Upper lobe of left lung (tissue), 6 donors: ENCODE measurements at regions not wholly inside any gene's neighbourhood (a gene's known extent, or its start where the extent isn't known, plus 50 kb on each side); places are given as distances from the start of the nearest gene placed in this dataset.
"Not testable (repeated sequence)": the region's sequence is repeated elsewhere in the genome, so short reads cannot be mapped to it uniquely, and the experiment has no call there.

Experiments used
- ATAC-seq, 2 donors: fragments of 200-7000 bp; cut with Tn5 transposase; one replicate each; pipeline ENCODE4 v1.9.1; 2022; ENCODE audit warnings: mild to moderate bottlenecking in 2 of 2, moderate library complexity in 2 of 2; ENCODE audit not compliant: low FRiP score in 2 of 2
- DNase-seq, 2 donors: peaks; one replicate each; pipeline ENCODE4 v3.0.0-alpha.2; 2019 to 2020
- H3K27ac ChIP-seq, 4 donors: fragments of 200-600 bp; sonication (generic); one replicate each; pipeline ENCODE4 v1.5.1; 2016 to 2019
- H3K27me3 ChIP-seq, 4 donors: fragments of 200-600 bp; sonication (generic); one replicate each; pipeline ENCODE4 v1.5.1; 2017 to 2019
- H3K36me3 ChIP-seq, 4 donors: fragments of 200-600 bp; sonication (generic); one replicate each; pipeline ENCODE4 v1.5.1; 2016 to 2019
- H3K4me1 ChIP-seq, 4 donors: fragments of 200-600 bp; sonication (generic); one replicate each; pipeline ENCODE4 v1.5.1; 2018 to 2019
- H3K4me3 ChIP-seq, 4 donors: fragments of 200-600 bp; sonication (generic); one replicate each; pipeline ENCODE4 v1.5.1; 2017 to 2019; ENCODE audit warnings: mild to moderate bottlenecking in 2 of 4, moderate library complexity in 1 of 4
- H3K9me3 ChIP-seq, 4 donors: fragments of 200-600 bp; sonication (generic); one replicate each; pipeline ENCODE4 v1.5.1; 2018 to 2019
- CTCF ChIP-seq, 6 experiments: fragments of 450-650 bp in 4 of 6; fragments of 200-600 bp in 2 of 6; sonication (generic) in 2 of 6; IDR thresholded peaks; one replicate each; pipeline ENCODE4 v1.5.1; 2016 to 2019; ENCODE audit warnings: antibody characterized with exemption in 6 of 6
- EP300 ChIP-seq, 4 donors: sonication (generic); formaldehyde crosslinking; IDR thresholded peaks; one replicate each; pipeline ENCODE4 v1.5.1; 2017; ENCODE audit warnings: antibody characterized with exemption in 4 of 4, control low read depth in 2 of 4
- POLR2A ChIP-seq, 4 donors: fragments of 450-650 bp; IDR thresholded peaks; one replicate each; pipeline ENCODE4 v1.5.1; 2016 to 2017; ENCODE audit warnings: antibody characterized with exemption in 4 of 4, mild to moderate bottlenecking in 2 of 4
- POLR2AphosphoS5 ChIP-seq, 2 donors: sonication (generic); formaldehyde crosslinking; IDR thresholded peaks; one replicate each; pipeline ENCODE4 v1.5.1; 2017; ENCODE audit warnings: antibody characterized with exemption in 2 of 2
- WGBS, 2 donors: methylation state at CpG; one replicate each; pipeline ENCODE4 v1.1.5; 2017 to 2018; 5-methylcytosine and 5-hydroxymethylcytosine counted together
- donor health status: DM: no; HTN: no; CAD: no; lungs with moderate emphysema.
- donor health status: DM: no; HTN: yes; CAD: no; lungs with severe emphysema.

- no peaks in the 10 kb centered on the region for H3K36me3 ChIP-seq
- no peaks in the 10 kb centered on the region for H3K9me3 ChIP-seq
- peaks cover 0 to 12% (median 3%) of the 10 kb centered on the region in 4 donors for H3K27me3 ChIP-seq
- DNase-seq, result no peak
- ATAC-seq, result peak in 1 of 2 donors; percentile 11
- TF ChIP-seq CTCF (IDR thresholded peaks at IDR 0.05) (no peak), POLR2AphosphoS5 (IDR thresholded peaks at IDR 0.05) (no peak), POLR2A (IDR thresholded peaks at IDR 0.05) (no peak), EP300 (IDR thresholded peaks at IDR 0.05) (no peak)
- 100% methylated on average over 1 of the region's 1 CpG; no CpG with 5 or more reads in 1 of the 2 donors for WGBS, 2 donors
- H3K4me1 ChIP-seq, result peaks cover 0 to 7% (median 2%) of the 10 kb centered on the region in 4 donors
- H3K4me3 ChIP-seq, result no peak overlapping the region
- H3K27ac ChIP-seq, result no peak overlapping the region
These were observed 130.5 kb downstream of the IRX5 start for GRCh38 chr16:55061126-55061525.

GRCh38 chr16:55062442-55062841, 131.8 kb downstream of the IRX5 start:
- H3K4me1 ChIP-seq, result no peaks in the 10 kb centered on the region
- no peak for TF ChIP-seq EP300 (IDR thresholded peaks at IDR 0.05)
- no peak for TF ChIP-seq CTCF (IDR thresholded peaks at IDR 0.05)
- TF ChIP-seq POLR2AphosphoS5 (IDR thresholded peaks at IDR 0.05), result no peak
- no peak for TF ChIP-seq POLR2A (IDR thresholded peaks at IDR 0.05)
- no peaks in the 10 kb centered on the region for H3K36me3 ChIP-seq
- no peak for DNase-seq
- 94 to 100% methylated on average over 2 of the region's 2 CpGs for WGBS, 2 donors
- ATAC-seq, result no peak
- no peaks in the 10 kb centered on the region for H3K9me3 ChIP-seq
- no peak overlapping the region for H3K27ac ChIP-seq
- H3K4me3 ChIP-seq, result no peak overlapping the region
- no peaks in the 10 kb centered on the region for H3K27me3 ChIP-seq

GRCh38 chr16:55072976-55073375, 142.3 kb downstream of the IRX5 start:
- Histone ChIP-seq H3K36me3 (no peaks in the 10 kb centered on the region), H3K27me3 (no peaks in the 10 kb centered on the region), H3K4me1 (no peaks in the 10 kb centered on the region), H3K4me3 (no peak overlapping the region), H3K27ac (no peak overlapping the region), H3K9me3 (no peaks in the 10 kb centered on the region)
- 86 to 100% methylated on average over 1 of the region's 1 CpG for WGBS, 2 donors
- ATAC-seq, result no peak
- DNase-seq, result no peak
- TF ChIP-seq CTCF (IDR thresholded peaks at IDR 0.05) (no peak), EP300 (IDR thresholded peaks at IDR 0.05) (no peak), POLR2AphosphoS5 (IDR thresholded peaks at IDR 0.05) (no peak), POLR2A (IDR thresholded peaks at IDR 0.05) (no peak)

GRCh38 chr16:55073830-55074229, 143.2 kb downstream of the IRX5 start:
- Histone ChIP-seq H3K4me3 (no peak overlapping the region), H3K27me3 (no peaks in the 10 kb centered on the region), H3K36me3 (no peaks in the 10 kb centered on the region), H3K27ac (no peak overlapping the region), H3K9me3 (no peaks in the 10 kb centered on the region), H3K4me1 (no peaks in the 10 kb centered on the region)
- TF ChIP-seq POLR2AphosphoS5 (IDR thresholded peaks at IDR 0.05) (no peak), EP300 (IDR thresholded peaks at IDR 0.05) (no peak), POLR2A (IDR thresholded peaks at IDR 0.05) (no peak), CTCF (IDR thresholded peaks at IDR 0.05) (no peak)
- WGBS, 2 donors, result 89 to 92% methylated on average over 4 of the region's 4 CpGs
- DNase-seq (no peak), ATAC-seq (no peak)

- H3K27me3 ChIP-seq, DNase-seq, H3K27ac ChIP-seq, H3K4me3 ChIP-seq, H3K4me1 ChIP-seq, H3K9me3 ChIP-seq, ATAC-seq, H3K36me3 ChIP-seq: not testable (repeated sequence)
- 83 to 84% methylated on average over 7 of the region's 7 CpGs for WGBS, 2 donors
These were observed 144.5 kb downstream of the IRX5 start for GRCh38 chr16:55075208-55075607.
